A549 (cell line): ENCODE measurements at regions not wholly inside any gene's neighbourhood (a gene's known extent, or its start where the extent isn't known, plus 50 kb on each side); places are given as distances from the start of the nearest gene placed in this dataset.

Experiments
- CHD2 ChIP-seq: fragments of 150-350 bp; IDR thresholded peaks from 2 replicates; pipeline ENCODE4 v1.6.1; 2014; ENCODE audit warnings: low read length; ENCODE audit not compliant: partially characterized antibody
- EP300 ChIP-seq, 2 experiments: fragments of >200 bp; sonication (Bioruptor Twin); formaldehyde crosslinking; IDR thresholded peaks; 2 replicates in 1 of 2; 3 replicates in 1 of 2; pipeline ENCODE4 v1.6.1; 2016 to 2017
- ESRRA ChIP-seq: fragments of 150-350 bp; IDR thresholded peaks from 2 replicates; pipeline ENCODE4 v1.6.1; 2014; ENCODE audit warnings: mild to moderate bottlenecking, low read length, borderline replicate concordance
- JUN ChIP-seq, 2 experiments: fragments of >200 bp; sonication (Bioruptor Twin); formaldehyde crosslinking; IDR thresholded peaks; 2 replicates in 1 of 2; 3 replicates in 1 of 2; pipeline ENCODE4 v1.6.1; 2016 to 2017
- MYC ChIP-seq: IDR thresholded peaks from 2 replicates; pipeline ENCODE4 v1.6.1; 2012; ENCODE audit warnings: mild to moderate bottlenecking, inconsistent platforms, low read length, improper control_type of control experiment, borderline replicate concordance
- POLR2A ChIP-seq: IDR thresholded peaks from 2 replicates; pipeline ENCODE4 v1.6.1; 2012; ENCODE audit warnings: mild to moderate bottlenecking, low read length
- RAD21 ChIP-seq, 2 experiments: fragments of >200 bp in 1 of 2; sonication (Bioruptor Twin) in 1 of 2; formaldehyde crosslinking in 1 of 2; IDR thresholded peaks in 1 of 2; conservative IDR thresholded peaks in 1 of 2; 2 replicates in 1 of 2; 3 replicates in 1 of 2; pipeline ENCODE4 v1.6.1; 2012 to 2018; ENCODE audit warnings: inconsistent platforms in 1 of 2
- SREBF2 ChIP-seq: fragments of 450-650 bp; IDR thresholded peaks from 2 replicates; pipeline ENCODE4 v1.6.1; 2014; ENCODE audit warnings: mild to moderate bottlenecking, moderate library complexity
- TF ChIP-seq, protein P1 (sequence below): fragments of >200 bp; sonication (Bioruptor Twin); formaldehyde crosslinking; IDR thresholded peaks from 3 replicates; pipeline ENCODE4 v1.5.1; 2016
- TF ChIP-seq, protein P2 (sequence below): fragments of 450-650 bp; IDR thresholded peaks from 2 replicates; pipeline ENCODE4 v1.6.1; 2014; ENCODE audit warnings: antibody characterized with exemption
- TF ChIP-seq, protein P3 (sequence below): IDR thresholded peaks from 2 replicates; pipeline ENCODE4 v1.6.1; 2012

DNA sequence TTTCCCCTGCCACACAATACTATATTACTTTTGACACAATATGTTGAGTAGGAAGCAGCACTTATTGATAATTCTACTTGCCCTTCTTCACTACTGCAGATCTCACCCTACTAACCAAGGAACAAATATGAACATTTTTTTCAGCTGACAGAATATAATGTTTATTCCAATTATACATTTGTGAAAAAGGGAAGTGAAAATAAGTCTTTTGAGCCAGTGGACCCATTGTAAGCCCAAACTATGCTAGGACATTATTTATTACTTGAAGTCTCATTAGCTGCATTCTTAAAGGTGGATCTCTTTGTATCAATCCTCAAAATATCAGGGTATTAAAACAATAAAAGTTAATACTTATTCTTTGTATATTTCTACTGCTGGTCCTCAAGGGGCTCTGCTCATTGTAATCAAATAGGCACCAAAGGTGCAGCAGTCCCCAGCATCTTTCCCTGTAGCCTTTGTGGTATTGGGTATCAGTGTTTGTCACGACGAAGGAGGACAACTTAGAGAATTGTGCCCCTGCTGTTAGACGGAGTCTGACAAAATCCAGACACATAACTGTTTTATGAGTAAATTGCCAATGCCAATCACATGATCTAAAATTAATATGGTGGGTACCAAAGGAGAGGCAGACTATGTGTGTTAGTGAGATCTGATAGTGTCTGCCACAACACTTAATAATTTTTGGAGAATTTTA is 453.5 kb upstream of the CDH9 start:
- TF ChIP-seq EP300 (IDR thresholded peaks at IDR 0.05) (no peak), POLR2A (no peak), CHD2 (no peak), SREBF2 (no peak), ESRRA (no peak), MYC (no peak), RAD21 (conservative IDR thresholded peaks at IDR 0.05 in 1 of 2, IDR thresholded peaks at IDR 0.05 in 1 of 2) (no peak), JUN (IDR thresholded peaks at IDR 0.05) (no peak)
- TF ChIP-seq, protein P1, sequence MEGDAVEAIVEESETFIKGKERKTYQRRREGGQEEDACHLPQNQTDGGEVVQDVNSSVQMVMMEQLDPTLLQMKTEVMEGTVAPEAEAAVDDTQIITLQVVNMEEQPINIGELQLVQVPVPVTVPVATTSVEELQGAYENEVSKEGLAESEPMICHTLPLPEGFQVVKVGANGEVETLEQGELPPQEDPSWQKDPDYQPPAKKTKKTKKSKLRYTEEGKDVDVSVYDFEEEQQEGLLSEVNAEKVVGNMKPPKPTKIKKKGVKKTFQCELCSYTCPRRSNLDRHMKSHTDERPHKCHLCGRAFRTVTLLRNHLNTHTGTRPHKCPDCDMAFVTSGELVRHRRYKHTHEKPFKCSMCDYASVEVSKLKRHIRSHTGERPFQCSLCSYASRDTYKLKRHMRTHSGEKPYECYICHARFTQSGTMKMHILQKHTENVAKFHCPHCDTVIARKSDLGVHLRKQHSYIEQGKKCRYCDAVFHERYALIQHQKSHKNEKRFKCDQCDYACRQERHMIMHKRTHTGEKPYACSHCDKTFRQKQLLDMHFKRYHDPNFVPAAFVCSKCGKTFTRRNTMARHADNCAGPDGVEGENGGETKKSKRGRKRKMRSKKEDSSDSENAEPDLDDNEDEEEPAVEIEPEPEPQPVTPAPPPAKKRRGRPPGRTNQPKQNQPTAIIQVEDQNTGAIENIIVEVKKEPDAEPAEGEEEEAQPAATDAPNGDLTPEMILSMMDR: no peak
- TF ChIP-seq, protein P2, sequence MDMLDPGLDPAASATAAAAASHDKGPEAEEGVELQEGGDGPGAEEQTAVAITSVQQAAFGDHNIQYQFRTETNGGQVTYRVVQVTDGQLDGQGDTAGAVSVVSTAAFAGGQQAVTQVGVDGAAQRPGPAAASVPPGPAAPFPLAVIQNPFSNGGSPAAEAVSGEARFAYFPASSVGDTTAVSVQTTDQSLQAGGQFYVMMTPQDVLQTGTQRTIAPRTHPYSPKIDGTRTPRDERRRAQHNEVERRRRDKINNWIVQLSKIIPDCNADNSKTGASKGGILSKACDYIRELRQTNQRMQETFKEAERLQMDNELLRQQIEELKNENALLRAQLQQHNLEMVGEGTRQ: no peak
- TF ChIP-seq, protein P3, sequence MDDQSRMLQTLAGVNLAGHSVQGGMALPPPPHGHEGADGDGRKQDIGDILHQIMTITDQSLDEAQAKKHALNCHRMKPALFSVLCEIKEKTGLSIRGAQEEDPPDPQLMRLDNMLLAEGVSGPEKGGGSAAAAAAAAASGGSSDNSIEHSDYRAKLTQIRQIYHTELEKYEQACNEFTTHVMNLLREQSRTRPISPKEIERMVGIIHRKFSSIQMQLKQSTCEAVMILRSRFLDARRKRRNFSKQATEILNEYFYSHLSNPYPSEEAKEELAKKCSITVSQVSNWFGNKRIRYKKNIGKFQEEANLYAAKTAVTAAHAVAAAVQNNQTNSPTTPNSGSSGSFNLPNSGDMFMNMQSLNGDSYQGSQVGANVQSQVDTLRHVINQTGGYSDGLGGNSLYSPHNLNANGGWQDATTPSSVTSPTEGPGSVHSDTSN: no peak
